22Rv1 (cell line): ENCODE measurements at regions not wholly inside any gene's neighbourhood (a gene's known extent, or its start where the extent isn't known, plus 50 kb on each side); places are given as distances from the start of the nearest gene placed in this dataset.

ENCODE experiments used
- H3K27ac ChIP-seq: fragments of 450-650 bp; 2 replicates; pipeline ENCODE4 v1.5.1; 2017
- CTCF ChIP-seq: fragments of 450-650 bp; IDR thresholded peaks from 2 replicates; pipeline ENCODE4 v1.5.1; 2017; ENCODE audit warnings: mild to moderate bottlenecking
- ZFX ChIP-seq: fragments of 450-650 bp; IDR thresholded peaks from 2 replicates; pipeline ENCODE4 v1.6.1; 2017; ENCODE audit warnings: antibody characterized with exemption, borderline replicate concordance

- TF ChIP-seq ZFX (no peak), CTCF (no peak)
- no peak overlapping the region for H3K27ac ChIP-seq
These were observed 109.2 kb upstream of the DRD2 start for GRCh38 chr11:113584371-113584770.

GRCh38 chr11:113581713-113582112 is 106.5 kb upstream of the DRD2 start:
- no peak for TF ChIP-seq ZFX
- TF ChIP-seq CTCF = no peak
- H3K27ac ChIP-seq = no peak overlapping the region

GRCh38 chr11:113579292-113579940 is 104.2 kb upstream of the DRD2 start:
- TF ChIP-seq ZFX (no peak), CTCF (no peak)
- H3K27ac ChIP-seq = no peak overlapping the region

- TF ChIP-seq CTCF = no peak
- no peak for TF ChIP-seq ZFX
- H3K27ac ChIP-seq = no peak overlapping the region
These were observed 103.6 kb upstream of the DRD2 start for GRCh38 chr11:113578715-113579250.

- no peak overlapping the region for H3K27ac ChIP-seq
- TF ChIP-seq ZFX (no peak), CTCF (no peak)
These were observed 102.8 kb upstream of the DRD2 start for GRCh38 chr11:113578033-113578380.

- no peak for TF ChIP-seq CTCF
- no peak for TF ChIP-seq ZFX
- no peak overlapping the region for H3K27ac ChIP-seq
These were observed 102.3 kb upstream of the DRD2 start for GRCh38 chr11:113577356-113578032.

GRCh38 chr11:113574586-113574985 is 99.4 kb upstream of the DRD2 start:
- H3K27ac ChIP-seq = no peak overlapping the region

More at GRCh38 chr11:113574586-113574985, 99.4 kb upstream of the DRD2 start:
- TF ChIP-seq CTCF = no peak
- no peak for TF ChIP-seq ZFX
